HEK293T (cell line): ENCODE measurements at regions not wholly inside any gene's neighbourhood (a gene's known extent, or its start where the extent isn't known, plus 50 kb on each side); places are given as distances from the start of the nearest gene placed in this dataset.

Source experiments
- CTCF ChIA-PET: fragments of 350-600 bp; formaldehyde crosslinking; extraction: SDS; loops from one replicate; lab custom pipeline; 2021; ENCODE audit warnings: antibody characterized with exemption, inconsistent platforms; lab: Yijun Ruan, JAX
- POLR2A ChIA-PET: fragments of 350-600 bp; formaldehyde crosslinking; extraction: SDS; loops from one replicate; lab custom pipeline; 2020; ENCODE audit warnings: antibody characterized with exemption, inconsistent platforms; lab: Yijun Ruan, JAX
- DNase-seq: peaks from one replicate; pipeline ENCODE4 v3.0.0; 2012; ENCODE audit warnings: mixed read lengths; ENCODE audit errors: extremely low spot score
- ARNT ChIP-seq: fragments of 450-650 bp; IDR thresholded peaks from 2 replicates; pipeline ENCODE4 v1.6.1; 2017; ENCODE audit warnings: mild to moderate bottlenecking
- BHLHE40 ChIP-seq: fragments of 450-650 bp; IDR thresholded peaks from 2 replicates; pipeline ENCODE4 v1.6.1; 2016; ENCODE audit warnings: mild to moderate bottlenecking, moderate library complexity, borderline replicate concordance
- CTBP1 ChIP-seq: fragments of 450-650 bp; IDR thresholded peaks from 2 replicates; pipeline ENCODE4 v1.6.1; 2016; ENCODE audit warnings: borderline replicate concordance
- ELF4 ChIP-seq: fragments of 450-650 bp; IDR thresholded peaks from 2 replicates; pipeline ENCODE4 v1.6.1; 2017; ENCODE audit warnings: antibody characterized with exemption
- FOXA1 ChIP-seq: fragments of 450-650 bp; IDR thresholded peaks from 2 replicates; pipeline ENCODE4 v1.6.1; 2016; ENCODE audit warnings: mild to moderate bottlenecking
- FOXK2 ChIP-seq: fragments of 450-650 bp; IDR thresholded peaks from 2 replicates; pipeline ENCODE4 v1.6.1; 2016; ENCODE audit warnings: mild to moderate bottlenecking
- FOXM1 ChIP-seq: fragments of 450-650 bp; IDR thresholded peaks from 2 replicates; pipeline ENCODE4 v1.6.1; 2017; ENCODE audit warnings: mild to moderate bottlenecking, borderline replicate concordance
- HDGF ChIP-seq: fragments of 450-650 bp; IDR thresholded peaks from 2 replicates; pipeline ENCODE4 v1.6.1; 2017; ENCODE audit warnings: antibody characterized with exemption, borderline replicate concordance
- L3MBTL2 ChIP-seq: fragments of 450-650 bp; conservative IDR thresholded peaks from 2 replicates; pipeline ENCODE4 v1.6.1; 2016; ENCODE audit warnings: mild to moderate bottlenecking
- LEF1 ChIP-seq: fragments of 450-650 bp; IDR thresholded peaks from 2 replicates; pipeline ENCODE4 v1.6.1; 2017; ENCODE audit warnings: mild to moderate bottlenecking, borderline replicate concordance
- NFRKB ChIP-seq: fragments of 450-650 bp; IDR thresholded peaks from 2 replicates; pipeline ENCODE4 v1.6.1; 2016; ENCODE audit warnings: mild to moderate bottlenecking, moderate library complexity
- SP1 ChIP-seq: fragments of 450-650 bp; IDR thresholded peaks from 2 replicates; pipeline ENCODE4 v1.6.1; 2017
- SUZ12 ChIP-seq: fragments of 450-650 bp; IDR thresholded peaks from 2 replicates; pipeline ENCODE4 v1.6.1; 2016; ENCODE audit warnings: mild to moderate bottlenecking
- ZNF384 ChIP-seq: fragments of 450-650 bp; IDR thresholded peaks from 2 replicates; pipeline ENCODE4 v1.6.1; 2016
- TF ChIP-seq, protein P1 (sequence below): fragments of 450-650 bp; IDR thresholded peaks from 2 replicates; pipeline ENCODE4 v1.6.1; 2016

DNA sequence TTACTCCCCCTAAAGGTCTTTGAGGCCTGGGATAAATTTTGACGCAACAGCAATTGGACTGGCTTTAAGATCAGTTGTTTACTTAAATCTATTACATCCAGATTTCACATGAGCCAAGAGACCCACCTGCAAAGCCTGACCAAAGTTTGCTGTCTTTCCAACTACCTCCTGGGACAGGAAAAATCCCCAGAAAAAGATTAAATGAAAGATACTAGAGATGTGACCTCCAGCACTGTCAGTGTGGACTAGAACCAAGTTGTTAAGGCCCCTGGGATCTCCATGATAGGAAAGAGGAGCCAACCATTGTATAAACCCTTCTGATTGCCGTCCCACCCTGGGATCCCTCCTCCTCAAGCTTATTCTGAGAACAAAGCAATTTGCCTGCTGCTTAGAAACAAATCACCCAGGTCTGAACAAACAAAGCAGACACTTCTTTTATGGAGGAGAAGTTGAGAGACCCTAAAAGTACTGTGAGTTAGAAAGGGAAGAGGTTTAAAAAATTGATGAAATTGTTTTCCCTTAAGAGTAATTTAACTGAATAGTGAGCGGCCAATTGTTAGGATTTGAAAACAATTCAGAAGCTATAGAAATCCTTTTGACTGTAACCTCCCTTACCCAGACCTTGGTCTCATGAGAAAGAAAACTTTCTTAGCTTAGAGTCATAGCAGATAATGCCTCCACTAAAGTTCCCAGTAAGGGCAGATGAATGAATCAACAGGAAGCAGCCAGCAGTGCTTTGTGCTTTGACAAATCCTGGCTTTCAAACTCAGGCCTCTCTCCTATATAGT lies 255.2 kb downstream of the TMEM167A start:
- TF ChIP-seq ZNF384, result no peak
- no peak for TF ChIP-seq HDGF
- TF ChIP-seq FOXA1, result no peak
- ChIA-PET CTCF (no interaction called here), POLR2A (no interaction called here)
- no peak for DNase-seq

DNA sequence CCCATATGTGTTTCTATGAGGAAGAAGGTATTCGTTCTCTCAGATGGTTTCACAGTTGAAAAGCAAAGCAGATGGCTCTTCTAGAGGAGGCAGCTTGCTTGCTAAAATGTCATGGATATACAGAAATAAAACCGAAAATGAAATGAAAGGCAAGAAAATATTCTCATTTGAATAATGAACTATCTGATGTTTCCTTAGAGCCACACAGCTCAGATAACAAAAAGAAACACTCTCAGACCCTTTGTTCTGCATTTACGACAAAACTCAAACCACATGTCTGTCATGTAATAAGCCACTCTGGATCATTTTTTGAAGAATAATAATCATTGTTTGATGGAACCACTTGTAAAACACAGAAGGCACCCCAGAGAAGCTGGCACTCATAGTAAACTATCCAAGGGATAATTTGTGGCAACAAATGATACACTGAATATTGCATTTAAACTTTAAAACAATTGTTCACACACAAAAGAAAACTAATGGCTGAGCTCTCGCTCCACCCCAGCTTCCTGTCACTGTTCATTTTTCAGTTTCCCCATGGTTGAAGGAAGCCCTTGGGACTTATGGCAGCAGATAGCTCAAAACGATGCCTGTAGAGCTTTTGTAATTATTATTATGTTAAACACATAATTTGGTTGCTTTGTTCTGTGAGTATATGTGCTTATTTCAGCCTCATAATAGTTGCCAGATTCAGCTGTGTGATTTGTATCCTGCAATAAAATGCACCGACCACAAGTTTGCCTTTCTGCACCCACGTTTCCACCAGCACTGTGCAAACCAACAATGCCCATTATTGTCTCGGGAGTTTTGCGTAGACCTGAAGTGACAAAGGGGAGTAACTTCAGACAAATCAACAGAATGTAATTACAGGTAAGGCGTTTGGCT lies 256.0 kb downstream of the TMEM167A start:
- ChIA-PET POLR2A (no interaction called here), CTCF (interaction anchor here (0.7 kb wide), 1 partner anchor 170 kb away, joined by 3 read pairs; no protein-coding TSS in a partner anchor)
- TF ChIP-seq, protein P1, sequence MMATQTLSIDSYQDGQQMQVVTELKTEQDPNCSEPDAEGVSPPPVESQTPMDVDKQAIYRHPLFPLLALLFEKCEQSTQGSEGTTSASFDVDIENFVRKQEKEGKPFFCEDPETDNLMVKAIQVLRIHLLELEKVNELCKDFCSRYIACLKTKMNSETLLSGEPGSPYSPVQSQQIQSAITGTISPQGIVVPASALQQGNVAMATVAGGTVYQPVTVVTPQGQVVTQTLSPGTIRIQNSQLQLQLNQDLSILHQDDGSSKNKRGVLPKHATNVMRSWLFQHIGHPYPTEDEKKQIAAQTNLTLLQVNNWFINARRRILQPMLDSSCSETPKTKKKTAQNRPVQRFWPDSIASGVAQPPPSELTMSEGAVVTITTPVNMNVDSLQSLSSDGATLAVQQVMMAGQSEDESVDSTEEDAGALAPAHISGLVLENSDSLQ, result no peak
- TF ChIP-seq CTBP1 (no peak), BHLHE40 (no peak), SP1 (no peak), FOXM1 (no peak), LEF1 (no peak), NFRKB (no peak), FOXA1 (no peak), FOXK2 (no peak)
- DNase-seq, result no peak

DNA sequence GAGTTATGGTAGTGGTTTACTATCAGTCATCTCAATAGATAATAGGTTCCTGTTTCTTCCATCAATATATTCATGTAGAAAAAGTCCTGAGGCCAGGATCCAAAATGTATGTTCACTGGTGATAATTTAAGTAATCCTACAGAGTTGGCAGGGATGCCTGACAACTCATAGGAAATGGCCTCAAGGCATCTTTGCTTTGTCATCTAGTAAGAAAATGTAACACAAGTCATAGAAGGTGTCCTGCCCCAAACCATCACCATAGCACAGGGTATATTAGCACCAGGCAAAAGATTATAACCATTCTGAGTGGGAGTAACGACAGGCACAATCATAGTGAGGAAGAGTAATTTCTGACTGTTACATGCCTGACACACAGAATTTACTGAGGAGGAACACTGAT lies 257.0 kb downstream of the TMEM167A start:
- DNase-seq, result no peak
- no peak for TF ChIP-seq NFRKB
- no peak for TF ChIP-seq ELF4
- no peak for TF ChIP-seq L3MBTL2
- TF ChIP-seq SP1, result no peak
- TF ChIP-seq LEF1, result no peak
- TF ChIP-seq, protein P1, result no peak
- TF ChIP-seq HDGF, result no peak
- no peak for TF ChIP-seq SUZ12
- POLR2A ChIA-PET, result no interaction called here
- CTCF ChIA-PET, result interaction anchor here (0.6 kb wide), 1 partner anchor 108 kb away, joined by 5 read pairs; no protein-coding TSS in a partner anchor

DNA sequence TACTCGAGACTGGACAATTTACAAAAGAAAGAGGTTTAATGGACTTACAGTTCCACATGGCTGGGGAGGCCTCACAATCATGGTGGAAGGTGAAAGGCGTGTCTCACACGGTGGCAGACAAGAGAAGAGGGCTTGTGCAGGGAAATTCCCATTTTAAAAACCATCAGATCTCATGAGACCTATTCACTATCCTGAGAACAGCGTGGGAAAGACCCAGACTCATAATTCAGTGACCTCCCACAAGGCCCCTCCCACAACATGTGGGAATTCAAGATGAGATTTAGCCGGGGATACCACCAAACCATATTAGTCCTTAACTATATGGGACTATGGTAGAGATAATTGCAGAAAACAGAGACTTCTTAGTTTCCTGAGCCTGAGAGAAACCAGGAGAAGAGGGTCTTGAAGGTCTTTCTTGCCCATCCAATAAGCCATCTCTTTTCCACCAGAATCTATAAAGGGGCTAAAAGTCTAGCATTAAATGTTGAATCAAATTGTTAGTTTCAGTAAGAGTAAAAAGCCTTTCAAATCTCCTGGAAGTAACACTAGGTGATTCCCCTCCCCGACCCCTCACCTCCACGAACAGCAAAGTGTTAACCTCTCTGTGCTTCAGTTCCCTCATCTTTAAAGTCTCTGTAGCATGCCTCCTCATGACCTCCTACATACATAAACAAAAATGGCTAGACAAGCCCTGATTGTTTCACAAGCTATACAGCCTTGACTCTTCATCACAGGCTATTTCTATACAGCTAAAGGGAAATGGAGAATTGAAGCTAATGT lies 259.1 kb downstream of the TMEM167A start:
- no peak for DNase-seq
- TF ChIP-seq SP1, result no peak
- no peak for TF ChIP-seq BHLHE40
- TF ChIP-seq FOXM1, result no peak
- TF ChIP-seq FOXK2, result no peak
- TF ChIP-seq FOXA1, result no peak
- no peak for TF ChIP-seq ARNT
- TF ChIP-seq ELF4, result no peak
- TF ChIP-seq, protein P1, result no peak
- TF ChIP-seq HDGF, result no peak
- no peak for TF ChIP-seq CTBP1
- no peak for TF ChIP-seq L3MBTL2
- no peak for TF ChIP-seq LEF1
- no peak for TF ChIP-seq NFRKB
- CTCF ChIA-PET, result no interaction called here
- POLR2A ChIA-PET, result no interaction called here

DNA sequence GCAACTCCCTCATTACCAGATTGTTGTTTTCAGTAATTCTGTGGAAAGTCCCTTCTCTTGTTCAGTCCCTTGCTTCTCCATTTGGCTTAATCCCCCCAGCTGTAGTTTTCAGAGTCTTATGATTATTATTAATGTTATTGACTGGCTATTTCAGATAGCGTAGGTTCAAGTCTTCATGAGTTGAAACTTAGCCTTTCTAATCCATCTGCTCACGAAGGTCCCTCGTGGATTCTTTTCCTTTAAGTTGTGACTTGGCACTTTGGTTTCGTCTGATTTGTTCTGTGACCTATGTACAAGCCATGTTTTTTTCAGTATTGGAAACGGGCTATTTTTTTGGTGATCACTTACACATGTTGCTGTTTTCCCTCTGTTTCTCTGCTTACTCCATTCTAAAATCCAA lies 260.3 kb downstream of the TMEM167A start:
- no peak for DNase-seq
- TF ChIP-seq HDGF (no peak), ARNT (no peak), FOXA1 (no peak), CTBP1 (no peak), L3MBTL2 (no peak), FOXK2 (no peak), ELF4 (no peak), BHLHE40 (no peak), ZNF384 (no peak), SUZ12 (no peak), SP1 (no peak)
- TF ChIP-seq, protein P1, result no peak
- ChIA-PET CTCF (no interaction called here), POLR2A (no interaction called here)
